ENCODE measurements at regions not wholly inside any gene's neighbourhood (a gene's known extent, or its start where the extent isn't known, plus 50 kb on each side); places are given as distances from the start of the nearest gene placed in this dataset.

GRCh38 chr12:43278541-43278832 is 273.5 kb downstream of the ADAMTS20 start:
- TF ChIP-seq EZH2 (IDR thresholded peaks at IDR 0.05; ENCODE audit: insufficient read depth, low read length) (no peak), CTCF (IDR thresholded peaks at IDR 0.05; ENCODE audit: insufficient read depth, low read depth, low read length) (no peak)
